Panc1 (cell line): ENCODE measurements at regions not wholly inside any gene's neighbourhood (a gene's known extent, or its start where the extent isn't known, plus 50 kb on each side); places are given as distances from the start of the nearest gene placed in this dataset.

Source experiments
- ATAC-seq: fragments of 200-7000 bp; cut with Tn5 transposase; 2 replicates; pipeline ENCODE4 v1.9.1; 2020; ENCODE audit warnings: mild to moderate bottlenecking, moderate library complexity
- BruUV-seq: library from RNA; stranded (reverse); fragments of 400-500 nt; replicated peaks from 2 replicates; lab custom pipeline; 2021; lab: Mats Ljungman, UMichigan
- CTCF ChIA-PET: fragments of 300-600 bp; sonication (Branson Sonifier 250); formaldehyde crosslinking; loops from one replicate; lab custom pipeline; 2022; ENCODE audit warnings: antibody characterized with exemption; lab: Charles Lee
- POLR2A ChIA-PET: fragments of 300-600 bp; sonication (Branson Sonifier 250); formaldehyde crosslinking; loops from one replicate; lab custom pipeline; 2022; ENCODE audit warnings: antibody characterized with exemption; lab: Charles Lee
- DNase-seq: peaks from one replicate; pipeline ENCODE4 v3.0.0-alpha.2; 2010; ENCODE audit warnings: low read depth, low spot score
- H3K27ac ChIP-seq: 2 replicates; pipeline ENCODE4 v1.5.1; 2011; ENCODE audit warnings: mild to moderate bottlenecking, low read length, inconsistent platforms
- H3K27me3 ChIP-seq: fragments of 200-500 bp; sonication (Bioruptor generic); 2 replicates; pipeline ENCODE4 v1.6.0; 2014; ENCODE audit warnings: low read length, inconsistent platforms; ENCODE audit not compliant: control insufficient read depth, insufficient read depth
- H3K36me3 ChIP-seq: fragments of 200-500 bp; sonication (Bioruptor generic); 2 replicates; pipeline ENCODE4 v1.5.1; 2014; ENCODE audit warnings: inconsistent platforms, mild to moderate bottlenecking, low read length, moderate library complexity; ENCODE audit not compliant: control insufficient read depth, insufficient read depth
- H3K4me1 ChIP-seq: 2 replicates; pipeline ENCODE4 v1.5.1; 2011; ENCODE audit warnings: inconsistent platforms, mild to moderate bottlenecking, low read length, moderate library complexity; ENCODE audit not compliant: control insufficient read depth, insufficient read depth
- H3K4me3 ChIP-seq, 2 experiments: 2 replicates each; pipeline ENCODE4 v1.5.1; 2011 to 2012; ENCODE audit warnings: low read depth in 2 of 2, low read length in 2 of 2, mild to moderate bottlenecking in 2 of 2, inconsistent platforms in 1 of 2, moderate library complexity in 1 of 2
- H3K9me3 ChIP-seq: fragments of 200-500 bp; sonication (Bioruptor generic); 2 replicates; pipeline ENCODE4 v1.5.1; 2014; ENCODE audit warnings: low read depth, mild to moderate bottlenecking, inconsistent platforms, low read length, moderate library complexity; ENCODE audit not compliant: control insufficient read depth, insufficient read depth
- CTCF ChIP-seq: fragments of 450-650 bp; IDR thresholded peaks from 2 replicates; pipeline ENCODE4 v1.5.1; 2017; ENCODE audit warnings: mild to moderate bottlenecking
- POLR2AphosphoS5 ChIP-seq: IDR thresholded peaks from 2 replicates; pipeline ENCODE4 v1.6.1; 2012; ENCODE audit warnings: mild to moderate bottlenecking, low read depth, low read length, moderate library complexity
- REST ChIP-seq, 2 experiments: IDR thresholded peaks; 2 replicates each; pipeline ENCODE4 v1.6.1; 2011 to 2012; ENCODE audit warnings: low read depth in 2 of 2, control low read depth in 1 of 2, low read length in 1 of 2, mild to moderate bottlenecking in 1 of 2, moderate library complexity in 1 of 2; ENCODE audit not compliant: insufficient read depth in 1 of 2
- SIN3A ChIP-seq: IDR thresholded peaks from 2 replicates; pipeline ENCODE4 v1.6.1; 2012; ENCODE audit warnings: low read depth, mild to moderate bottlenecking, low read length, moderate library complexity, borderline replicate concordance; ENCODE audit not compliant: insufficient read depth
- TCF7L2 ChIP-seq: IDR thresholded peaks from 2 replicates; pipeline ENCODE4 v1.6.1; 2011; ENCODE audit warnings: mild to moderate bottlenecking, low read depth, low read length, inconsistent platforms
- in situ Hi-C: cut with HindIII; loops from 2 replicates; pipeline ENCODE4 v1.10.0; 2016; ENCODE audit warnings: low sequenced_read_pairs, low pct_unique_long_range_greater_than_20kb
- intact Hi-C: fragments of 100-400 bp; cut with micrococcal nuclease; formaldehyde crosslinking; loops from one replicate; pipeline ENCODE4 v1.10.0; 2022; ENCODE audit not compliant: unreplicated experiment

GRCh38 chr6:142592876-142593275 is 291.1 kb downstream of the ADGRG6 start:
- DNase-seq (no peak), ATAC-seq (no peak)
- BruUV-seq, result no TSS peak
- ChIA-PET CTCF (no interaction called here), POLR2A (no interaction called here)
- no peak for TF ChIP-seq POLR2AphosphoS5
- TF ChIP-seq TCF7L2, result no peak
- no peak for TF ChIP-seq CTCF
- no peak for TF ChIP-seq REST (IDR thresholded peaks at IDR 0.05; ENCODE audit: insufficient read depth in 1 of 2, low read depth in 2 of 2, low read length in 1 of 2)
- TF ChIP-seq SIN3A, result no peak
- Histone ChIP-seq H3K27ac (no peak overlapping the region), H3K4me1 (no peaks in the 10 kb centered on the region), H3K9me3 (peaks cover 11% of the 10 kb centered on the region; the same call in 1 of the 2 replicates), H3K27me3 (peaks cover 13% of the 10 kb centered on the region), H3K4me3 (no peak overlapping the region), H3K36me3 (no peaks in the 10 kb centered on the region)
- intact Hi-C loops (no loop called here), in situ Hi-C loops (no loop called here)

GRCh38 chr6:142597836-142598235 is 296.0 kb downstream of the ADGRG6 start:
- TF ChIP-seq SIN3A (no peak), REST (IDR thresholded peaks at IDR 0.05; ENCODE audit: insufficient read depth in 1 of 2, low read depth in 2 of 2, low read length in 1 of 2) (no peak), CTCF (no peak), POLR2AphosphoS5 (no peak), TCF7L2 (no peak)
- Histone ChIP-seq H3K4me3 (no peak overlapping the region), H3K4me1 (no peaks in the 10 kb centered on the region), H3K27ac (no peak overlapping the region), H3K36me3 (no peaks in the 10 kb centered on the region), H3K9me3 (no peaks in the 10 kb centered on the region), H3K27me3 (peaks cover 23% of the 10 kb centered on the region)
- DNase-seq, result no peak
- ChIA-PET POLR2A (no interaction called here), CTCF (no interaction called here)
- no TSS peak for BruUV-seq
- in situ Hi-C loops, result no loop called here
- no peak for ATAC-seq
- intact Hi-C loops, result no loop called here
